Stimulated activated CD4-positive, alpha-beta T cell treated with anti-CD3 and anti-CD28 coated beads, TNF-alpha, amount 100 ng/mL, for 1 hour (primary cell): ENCODE measurements at regions not wholly inside any gene's neighbourhood (a gene's known extent, or its start where the extent isn't known, plus 50 kb on each side); places are given as distances from the start of the nearest gene placed in this dataset.

Experiments used
- DNase-seq, 3 donors: peaks; one replicate each; pipeline ENCODE4 v3.0.0-alpha.2; 2020; ENCODE audit warnings: low read depth in 3 of 3, low spot score in 1 of 3

GRCh38 chr5:157925786-157926671 is 67.1 kb upstream of the CLINT1 start:
- DNase-seq = no peak

GRCh38 chr5:157924931-157925729 is 66.2 kb upstream of the CLINT1 start:
- DNase-seq = no peak

GRCh38 chr5:157924490-157924889 is 65.5 kb upstream of the CLINT1 start:
- DNase-seq = no peak

- DNase-seq = no peak
Observed at GRCh38 chr5:157923765-157924164, 64.8 kb upstream of the CLINT1 start.

DNA sequence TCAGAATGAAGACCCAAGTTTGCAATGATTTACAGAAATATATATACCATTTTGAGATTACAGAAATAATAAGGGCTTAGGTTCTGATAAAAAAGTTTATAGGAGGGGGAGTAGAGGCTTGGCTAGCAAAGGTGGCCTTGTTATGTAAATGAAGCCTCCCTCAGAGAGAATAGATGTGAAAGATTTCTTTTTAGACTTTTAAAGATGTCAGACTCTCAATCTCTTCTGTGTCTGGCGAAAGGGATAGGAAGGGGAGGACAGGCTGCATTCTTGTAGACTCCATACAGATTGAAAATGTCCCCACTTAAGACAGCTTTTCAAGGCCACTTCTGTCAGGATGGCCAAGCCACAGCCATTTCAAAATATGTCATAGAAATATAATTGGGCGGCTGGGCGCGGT is 63.1 kb upstream of the CLINT1 start:
- no peak for DNase-seq

GRCh38 chr5:157920828-157921170 is 61.9 kb upstream of the CLINT1 start:
- no peak for DNase-seq

DNA sequence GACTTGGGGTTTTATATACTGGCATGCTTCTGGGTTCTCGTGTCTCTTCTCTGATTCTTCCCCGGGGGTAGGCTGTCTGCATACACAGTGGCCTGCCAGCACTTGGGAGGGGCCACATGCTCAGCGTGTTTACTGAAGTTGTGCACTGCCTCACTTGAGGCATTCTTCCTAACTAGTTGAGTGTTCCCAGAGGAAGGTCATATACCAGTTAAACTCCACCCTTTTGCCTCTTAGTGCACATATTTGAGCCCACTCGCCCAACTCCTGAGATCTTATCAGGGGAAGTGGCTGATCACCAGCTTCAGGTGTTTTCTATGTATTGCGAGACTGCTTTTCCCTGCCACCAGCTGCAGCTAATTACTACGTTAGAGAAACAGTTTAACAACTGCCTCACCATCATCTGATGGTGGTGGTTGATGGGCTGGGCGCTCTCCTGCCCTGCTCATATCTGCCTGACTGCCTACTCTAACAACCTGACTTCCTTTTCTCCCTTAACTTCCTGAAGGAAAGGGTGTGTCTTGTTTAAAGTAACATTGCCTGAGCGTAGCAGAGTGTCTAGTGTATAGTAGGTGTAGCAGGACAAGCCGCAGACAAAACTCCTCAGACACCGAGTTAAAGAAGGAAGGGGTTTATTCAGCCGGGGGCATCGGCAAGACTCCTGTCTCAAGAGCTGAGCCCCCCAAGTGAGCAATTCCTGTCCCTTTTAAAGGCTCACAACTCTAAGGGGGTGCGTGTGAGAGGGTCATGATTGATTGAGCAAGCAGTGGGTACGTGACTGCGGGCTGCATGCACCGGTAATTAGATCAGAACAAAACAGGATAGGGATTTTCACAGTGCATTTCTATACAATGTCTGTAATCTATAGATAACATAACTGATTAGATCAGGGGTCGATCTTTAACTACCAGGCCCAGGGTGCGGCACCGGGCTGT is 60.1 kb upstream of the CLINT1 start:
- no peak for DNase-seq

DNA sequence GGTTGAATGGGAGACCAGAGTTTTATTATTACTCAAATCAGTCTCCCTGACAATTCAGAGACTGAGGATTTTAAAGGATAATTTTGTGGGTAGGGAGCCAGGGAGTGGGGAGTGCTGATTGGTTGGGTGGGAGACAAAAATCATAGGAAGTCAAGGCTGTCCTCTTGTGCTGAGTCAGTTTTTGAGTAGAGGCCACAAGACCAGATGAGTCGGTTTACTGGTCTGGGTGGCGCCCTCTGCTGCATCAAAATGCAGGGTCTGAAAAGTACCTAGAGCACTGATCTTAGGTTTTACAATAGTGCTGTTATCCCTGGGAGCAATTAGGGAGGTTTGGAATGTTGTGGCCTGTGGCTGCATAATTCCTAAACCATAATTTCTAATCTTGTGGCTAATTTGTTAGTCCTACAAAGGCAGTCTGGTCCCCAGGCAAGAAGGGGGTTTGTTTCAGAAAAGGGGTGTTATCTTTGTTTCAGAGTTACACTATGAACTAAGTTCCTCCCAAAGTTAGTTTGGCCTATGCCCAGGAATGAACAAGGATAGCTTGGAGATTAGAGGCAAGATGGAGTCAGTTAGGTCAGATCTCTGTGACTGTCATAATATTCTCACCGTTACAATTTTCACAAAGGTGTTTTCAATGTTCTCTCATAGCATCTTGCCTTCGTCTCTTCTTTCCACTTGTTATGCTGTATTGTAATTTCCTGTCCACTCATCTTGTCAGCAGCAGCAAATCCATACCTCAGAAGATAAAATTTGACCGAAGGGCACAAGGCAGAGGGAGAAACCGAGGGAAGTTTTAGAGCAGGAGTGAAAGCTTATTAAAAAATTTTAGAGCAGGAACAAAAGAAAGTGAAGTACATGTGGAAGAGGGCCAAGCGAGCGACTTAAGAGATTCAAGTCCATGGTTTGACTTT is 59.2 kb upstream of the CLINT1 start:
- DNase-seq = peak in 1 of 3 donors; percentile 51

DNA sequence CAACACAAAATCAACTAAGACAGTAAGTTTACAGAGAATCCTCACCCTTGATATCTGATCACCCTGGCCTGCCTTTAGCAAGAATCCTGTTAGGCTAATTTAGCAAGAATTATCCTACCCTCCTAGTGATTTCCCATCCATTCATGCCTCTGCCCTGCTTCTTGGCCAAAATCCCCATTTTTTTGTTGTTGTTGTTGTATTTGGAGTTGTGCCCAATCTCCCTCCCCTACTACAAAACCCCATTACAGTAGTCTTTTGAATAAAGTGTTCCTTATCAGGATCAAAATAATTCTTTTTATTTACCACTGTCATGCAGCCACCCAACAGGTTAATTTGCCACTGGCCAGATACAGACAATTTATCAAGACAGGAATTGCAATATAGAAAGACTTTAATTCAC is 58.5 kb upstream of the CLINT1 start:
- no peak for DNase-seq

DNA sequence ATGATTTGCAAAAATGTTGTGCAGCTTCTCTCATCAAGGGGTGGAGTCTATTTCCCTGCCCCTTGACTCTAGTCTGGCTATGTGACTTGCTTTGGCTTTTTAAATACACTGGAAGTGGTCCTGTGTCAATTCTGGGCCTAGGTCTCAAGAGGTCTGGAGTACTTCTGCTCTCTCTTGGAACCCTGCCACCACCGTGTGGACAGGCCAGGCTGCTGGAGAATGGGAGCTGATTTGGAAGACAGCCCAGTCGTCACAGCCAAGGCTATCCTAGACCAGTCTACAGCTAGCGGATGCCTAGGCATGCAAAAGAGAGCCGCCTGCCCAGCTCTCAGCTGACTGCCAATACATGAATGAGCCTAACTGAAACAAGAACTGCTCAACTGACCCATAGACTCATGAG is 56.7 kb upstream of the CLINT1 start:
- no peak for DNase-seq

DNA sequence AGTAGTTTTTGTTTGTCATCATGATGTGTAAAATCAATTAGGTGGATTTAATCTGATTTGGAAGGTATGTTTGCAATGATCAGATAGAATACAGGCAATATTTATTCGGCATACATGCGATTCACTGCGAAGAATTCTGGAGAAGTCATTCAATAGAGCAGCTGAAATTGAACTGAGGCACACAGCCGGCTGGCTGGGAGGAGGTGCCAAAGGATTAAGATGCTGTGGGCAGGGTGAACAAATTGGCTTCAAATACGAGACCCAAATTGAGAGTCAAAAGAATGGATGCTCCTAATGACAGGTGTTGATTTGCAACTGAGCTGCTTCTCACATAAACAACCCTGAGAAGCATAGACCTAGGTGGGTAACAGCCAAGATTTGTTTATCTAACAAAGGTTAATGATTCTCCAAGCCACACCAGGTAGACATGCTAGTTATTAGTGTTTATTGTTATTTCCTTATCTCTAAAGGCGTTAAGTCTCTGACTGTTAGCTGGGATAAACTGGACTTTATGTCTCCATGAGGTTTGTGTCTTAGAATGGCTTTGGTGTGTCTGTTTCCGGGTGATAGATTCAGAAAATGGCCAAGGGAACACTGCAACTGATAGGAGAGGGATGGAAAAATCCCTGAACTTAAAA is 55.3 kb upstream of the CLINT1 start:
- DNase-seq = no peak

GRCh38 chr5:157913575-157913974 is 54.6 kb upstream of the CLINT1 start:
- no peak for DNase-seq

DNA sequence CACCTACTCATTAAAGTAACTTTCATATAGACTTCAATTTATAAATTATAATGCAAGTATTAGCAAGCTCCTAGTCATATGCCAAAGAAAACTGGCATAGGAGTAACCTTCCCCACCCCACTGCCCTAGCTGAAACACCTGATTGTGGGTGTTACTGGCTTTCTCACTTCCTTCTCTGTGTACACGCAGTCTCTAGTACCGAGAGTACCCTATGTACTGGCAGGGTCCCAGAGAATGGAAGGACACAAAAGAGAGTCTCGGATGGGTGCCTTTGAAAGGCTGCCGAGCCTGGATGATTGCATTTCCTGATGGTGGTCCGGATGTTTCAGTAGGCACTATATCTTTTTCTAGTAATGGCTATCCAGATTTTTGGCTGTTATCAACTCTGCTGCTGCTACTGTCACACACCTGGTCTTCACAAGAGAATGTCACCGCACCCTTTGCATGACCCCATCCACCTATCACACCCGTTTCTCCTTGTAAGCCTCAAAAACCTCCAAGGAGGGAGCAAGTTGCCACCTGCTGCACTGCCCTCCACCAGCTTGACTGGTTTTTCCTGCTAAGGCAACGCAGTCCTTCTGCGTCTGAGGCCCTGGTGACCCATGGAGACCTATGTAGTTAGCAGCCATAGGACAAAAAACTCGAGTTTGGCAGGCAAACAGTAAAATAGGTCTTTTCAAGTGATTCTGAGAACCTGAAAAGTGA is 53.8 kb upstream of the CLINT1 start:
- no peak for DNase-seq

DNA sequence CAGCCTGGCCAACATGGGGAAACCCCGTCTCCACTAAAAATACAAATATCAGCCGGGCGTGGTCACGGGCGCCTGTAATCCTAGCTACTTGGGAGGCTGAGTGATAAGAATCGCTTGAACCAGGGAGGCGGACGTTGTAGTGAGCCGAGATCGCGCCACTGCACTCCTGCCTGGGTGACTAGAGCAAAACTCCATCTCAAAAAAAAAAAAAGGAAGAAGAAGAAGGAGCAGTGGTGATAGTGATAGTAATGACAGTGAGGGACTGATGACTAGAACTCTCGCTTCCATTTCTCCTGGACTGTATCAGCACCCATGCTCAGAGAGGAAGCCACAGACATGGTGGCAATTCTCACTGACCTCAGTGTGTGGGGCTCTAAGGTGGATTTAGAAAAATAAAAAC is 52.6 kb upstream of the CLINT1 start:
- DNase-seq = no peak
